ENCODE measurements at regions not wholly inside any gene's neighbourhood (a gene's known extent, or its start where the extent isn't known, plus 50 kb on each side); places are given as distances from the start of the nearest gene placed in this dataset.
A peak's percentile ranks its signal among the peaks of the same experiment; 100 is the strongest.

- no peak for ATAC-seq
- DNase-seq (ENCODE audit: missing footprints) = peak; percentile 8
- intact Hi-C loops (cut with DNase I) = no loop called here
These were observed 1186.5 kb downstream of the BRD1 start for GRCh38 chr22:48640890-48641841.

- intact Hi-C loops (cut with DNase I) = no loop called here
- ATAC-seq (no peak), DNase-seq (ENCODE audit: missing footprints) (peak; percentile 55)
These were observed 1187.6 kb downstream of the BRD1 start for GRCh38 chr22:48639896-48640748.

DNA sequence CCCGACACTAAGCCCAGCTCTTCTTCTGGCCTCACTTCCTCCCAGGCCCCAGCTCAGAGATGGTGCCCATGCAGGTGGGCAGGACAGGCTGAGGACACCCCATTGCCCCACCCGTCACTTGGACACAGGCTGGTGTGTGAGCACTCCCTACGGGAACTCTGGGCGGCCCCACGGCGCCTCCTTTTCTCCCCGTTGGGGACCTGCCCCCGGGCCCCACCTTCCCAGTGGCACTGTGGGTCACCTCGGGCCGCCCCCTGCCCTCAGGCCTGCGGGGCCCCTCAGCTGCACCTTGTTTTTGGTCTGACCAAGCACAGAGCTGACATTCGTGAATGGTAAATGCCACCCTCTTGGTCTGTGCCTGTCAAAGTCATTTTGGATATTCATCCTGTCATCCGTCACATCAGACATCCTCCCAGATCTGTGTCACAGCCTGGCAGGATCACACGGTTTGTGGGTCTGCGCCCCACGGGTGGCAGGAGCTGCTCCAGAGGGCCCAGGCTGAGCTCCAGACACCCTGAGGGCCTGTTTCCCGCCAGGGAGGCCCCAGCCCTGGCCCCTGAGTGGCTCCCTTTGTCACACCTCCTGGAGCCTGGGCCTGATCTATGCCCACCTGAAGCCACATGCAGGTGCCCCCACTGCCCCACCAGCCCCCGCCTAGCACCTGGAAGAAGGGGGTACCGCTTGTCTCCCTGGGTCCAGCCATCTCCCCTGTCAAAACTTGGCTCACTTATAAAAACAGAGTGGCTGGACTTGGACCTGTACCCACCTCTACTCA is 1188.5 kb downstream of the BRD1 start:
- DNase-seq (ENCODE audit: missing footprints) (peak; percentile 18), ATAC-seq (no peak)
- intact Hi-C loops (cut with DNase I) = no loop called here

- no peak for DNase-seq (ENCODE audit: missing footprints)
- ATAC-seq = no peak
- intact Hi-C loops (cut with DNase I) = no loop called here
These were observed 1190.4 kb downstream of the BRD1 start for GRCh38 chr22:48637231-48637630.

- DNase-seq (ENCODE audit: missing footprints) (no peak), ATAC-seq (no peak)
- intact Hi-C loops (cut with DNase I) = no loop called here
These were observed 1190.9 kb downstream of the BRD1 start for GRCh38 chr22:48636746-48637145.

- DNase-seq (ENCODE audit: missing footprints) (no peak), ATAC-seq (no peak)
- intact Hi-C loops (cut with DNase I) = no loop called here
These were observed 1191.9 kb downstream of the BRD1 start for GRCh38 chr22:48635816-48636215.

- ATAC-seq = no peak
- DNase-seq (ENCODE audit: missing footprints) = no peak
- intact Hi-C loops (cut with DNase I) = no loop called here
These were observed 1192.6 kb downstream of the BRD1 start for GRCh38 chr22:48635031-48635430.

DNA sequence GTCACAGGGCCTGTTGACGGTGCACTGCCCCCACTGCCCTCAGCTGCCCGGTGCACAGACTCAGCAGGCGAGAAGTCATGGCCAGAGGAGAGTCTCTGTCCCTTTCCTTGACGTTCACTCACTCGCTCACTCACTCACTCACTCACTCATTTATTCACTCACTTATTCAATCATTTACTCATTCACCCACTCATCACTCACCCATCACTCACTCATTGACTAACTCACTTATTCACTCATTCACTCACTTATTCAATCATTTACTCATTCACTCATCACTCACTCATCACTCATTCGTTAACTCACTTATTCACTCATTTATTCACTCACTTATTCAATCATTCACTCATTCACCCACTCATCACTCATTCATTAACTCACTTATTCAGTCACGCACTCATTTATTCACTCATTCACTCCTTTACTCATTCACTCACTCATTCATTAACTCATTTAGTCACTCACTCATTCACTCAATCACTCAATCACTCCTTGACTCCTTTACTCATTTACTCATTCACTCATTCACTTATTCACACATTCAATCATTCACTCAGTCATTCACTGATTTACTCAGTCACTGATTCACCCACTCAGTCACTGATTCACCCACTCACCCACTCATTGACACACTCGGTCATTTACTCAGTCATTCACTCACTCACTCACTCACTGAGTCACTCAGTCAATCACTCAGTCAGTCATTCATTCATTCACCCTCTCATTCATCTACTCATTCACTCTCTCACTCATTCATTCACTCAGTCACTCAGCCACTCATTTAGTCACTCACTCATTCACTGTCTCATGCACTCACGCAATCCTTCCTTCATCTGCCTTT is 1193.5 kb downstream of the BRD1 start:
- no peak for ATAC-seq
- DNase-seq (ENCODE audit: missing footprints) = no peak
- intact Hi-C loops (cut with DNase I) = no loop called here

- intact Hi-C loops (cut with DNase I) = no loop called here
- ATAC-seq = no peak
- no peak for DNase-seq (ENCODE audit: missing footprints)
These were observed 1194.9 kb downstream of the BRD1 start for GRCh38 chr22:48632646-48633246.

DNA sequence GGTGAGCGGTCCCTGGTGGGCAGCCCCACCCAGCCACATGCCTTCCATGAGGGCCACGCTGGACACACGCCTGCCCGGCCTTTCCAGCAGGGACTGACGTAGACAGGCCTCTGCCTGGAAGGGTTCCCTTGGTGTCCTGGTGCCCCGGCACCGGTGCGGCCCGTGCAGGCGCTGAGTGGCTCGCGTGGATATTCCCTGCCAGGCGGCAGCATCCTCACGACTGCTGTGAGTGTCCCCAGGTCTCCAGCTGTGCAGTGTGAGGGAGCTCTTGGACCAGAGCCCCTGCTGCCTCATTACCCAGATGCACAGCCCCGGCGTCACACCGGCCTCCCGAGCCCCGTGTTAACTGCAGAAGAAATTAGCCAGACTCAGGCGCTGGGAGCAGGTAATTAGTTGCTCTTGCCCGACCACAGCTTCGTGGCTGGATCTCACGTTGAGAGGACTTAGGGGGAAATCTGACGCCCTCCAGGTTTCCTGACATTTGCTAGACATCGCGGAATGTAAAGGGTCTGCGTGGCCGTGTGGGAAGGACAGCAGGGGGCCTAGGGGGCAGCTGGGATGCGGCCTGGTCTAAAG is 1196.3 kb downstream of the BRD1 start:
- DNase-seq (ENCODE audit: missing footprints) (no peak), ATAC-seq (no peak)
- intact Hi-C loops (cut with DNase I) = no loop called here

- ATAC-seq = no peak
- no peak for DNase-seq (ENCODE audit: missing footprints)
- intact Hi-C loops (cut with DNase I) = no loop called here
These were observed 1196.8 kb downstream of the BRD1 start for GRCh38 chr22:48630848-48631247.

GRCh38 chr22:48630433-48630754 is 1197.3 kb downstream of the BRD1 start:
- ATAC-seq = no peak
- no peak for DNase-seq (ENCODE audit: missing footprints)
- intact Hi-C loops (cut with DNase I) = no loop called here

DNA sequence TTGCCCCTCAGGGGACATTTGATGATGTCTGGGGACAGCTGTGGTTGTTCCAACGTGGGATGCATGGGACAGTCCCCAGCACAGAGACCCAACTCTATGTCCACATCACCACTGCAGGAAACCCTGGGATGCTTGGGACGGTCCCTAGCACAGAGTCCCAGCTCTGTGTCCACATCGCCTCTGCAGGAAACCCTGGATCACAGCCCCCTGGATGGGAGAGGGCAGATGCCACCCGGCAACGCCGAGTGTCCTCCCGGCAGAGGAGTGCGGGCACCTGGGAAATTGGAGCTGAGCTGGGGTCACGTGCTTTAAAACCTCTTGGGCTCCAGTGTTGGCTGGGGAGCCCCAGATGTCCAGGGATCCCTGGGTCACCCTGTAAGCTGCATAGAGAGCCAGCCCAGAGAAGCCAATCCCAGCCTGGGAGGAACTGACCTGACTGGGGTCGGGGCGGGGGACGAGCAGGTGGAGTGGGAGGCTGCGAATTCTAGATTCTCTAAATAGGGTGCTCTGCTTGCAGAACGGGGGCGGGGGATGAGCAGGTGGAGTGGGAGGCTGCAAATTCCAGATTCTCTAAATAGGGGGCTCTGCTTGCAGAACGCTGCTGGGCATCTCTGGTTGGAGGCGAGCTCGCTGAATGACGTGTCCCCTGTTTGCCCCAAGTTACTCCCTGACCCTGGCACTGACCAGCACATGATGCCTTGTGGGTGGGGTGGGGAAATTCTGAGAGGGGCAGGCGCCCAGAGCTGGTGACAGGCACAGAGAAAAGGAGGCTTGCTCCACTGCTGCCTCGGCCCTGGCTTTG is 1197.8 kb downstream of the BRD1 start:
- intact Hi-C loops (cut with DNase I) = no loop called here
- ATAC-seq = no peak

GRCh38 chr22:48628891-48629543 is 1198.7 kb downstream of the BRD1 start:
- no peak for DNase-seq (ENCODE audit: missing footprints)
- intact Hi-C loops (cut with DNase I) = no loop called here
- no peak for ATAC-seq

More for the DNA sequence above, 1197.8 kb downstream of the BRD1 start:
- DNase-seq (ENCODE audit: missing footprints) = no peak

DNA sequence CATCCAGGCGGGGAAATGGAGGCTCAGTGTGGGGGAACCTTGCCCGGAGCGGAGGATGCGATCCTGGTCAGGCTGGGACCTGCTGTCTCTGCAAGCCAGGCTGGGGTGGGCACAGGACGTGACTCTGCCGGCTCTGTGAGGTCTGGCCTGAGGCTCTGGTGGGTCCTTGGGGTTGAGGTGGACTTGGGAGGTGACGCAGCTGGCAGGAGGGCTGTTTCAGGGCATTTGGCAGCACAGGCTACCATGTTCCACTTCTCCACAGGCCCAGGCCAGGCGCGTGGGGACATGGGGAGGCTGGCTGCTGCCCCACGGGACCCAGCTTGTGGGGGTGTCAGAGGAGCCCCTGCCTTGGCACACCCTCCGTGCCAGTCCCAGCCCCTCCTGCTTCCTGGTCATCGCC is 1199.7 kb downstream of the BRD1 start:
- no peak for DNase-seq (ENCODE audit: missing footprints)

GRCh38 chr22:48627203-48627602 is 1200.5 kb downstream of the BRD1 start:
- intact Hi-C loops (cut with DNase I) = no loop called here
- ATAC-seq (no peak), DNase-seq (ENCODE audit: missing footprints) (no peak)

More for the DNA sequence above, 1199.7 kb downstream of the BRD1 start:
- intact Hi-C loops (cut with DNase I) = no loop called here
- ATAC-seq = no peak

All from Right ventricle myocardium inferior (tissue), 1 donor.